HG03342 (cell line): ENCODE measurements at regions not wholly inside any gene's neighbourhood (a gene's known extent, or its start where the extent isn't known, plus 50 kb on each side); places are given as distances from the start of the nearest gene placed in this dataset.

Source experiments
- ATAC-seq: cut with Tn5 transposase; IDR thresholded peaks from one replicate; pipeline ENCODE4 v1.9.1; 2021; ENCODE audit warnings: mild to moderate bottlenecking, moderate library complexity; ENCODE audit not compliant: unreplicated experiment

GRCh38 chr5:3654515-3654914, 58.9 kb downstream of the IRX1 start:
- ATAC-seq, result no peak

DNA sequence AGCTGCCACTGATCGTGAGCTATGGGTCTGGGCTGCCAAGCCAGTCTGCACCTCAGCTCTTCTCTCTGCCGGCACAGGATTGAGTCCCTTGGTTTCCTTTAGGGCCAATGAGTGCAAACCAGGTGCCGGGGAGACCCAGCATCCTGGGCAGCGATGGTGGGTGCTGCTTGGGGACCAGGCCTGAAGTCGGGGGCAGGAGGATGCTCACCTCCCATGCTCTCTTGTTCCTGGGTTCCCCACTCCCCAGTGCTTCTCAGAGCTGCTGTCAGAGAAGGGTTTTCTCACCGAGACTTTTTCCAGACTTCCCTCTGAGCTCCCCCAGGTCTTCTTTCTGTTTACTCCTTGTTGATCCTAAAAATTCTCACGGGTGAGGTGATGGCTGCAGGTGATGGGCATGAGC, 61.2 kb downstream of the IRX1 start:
- ATAC-seq, result no peak

DNA sequence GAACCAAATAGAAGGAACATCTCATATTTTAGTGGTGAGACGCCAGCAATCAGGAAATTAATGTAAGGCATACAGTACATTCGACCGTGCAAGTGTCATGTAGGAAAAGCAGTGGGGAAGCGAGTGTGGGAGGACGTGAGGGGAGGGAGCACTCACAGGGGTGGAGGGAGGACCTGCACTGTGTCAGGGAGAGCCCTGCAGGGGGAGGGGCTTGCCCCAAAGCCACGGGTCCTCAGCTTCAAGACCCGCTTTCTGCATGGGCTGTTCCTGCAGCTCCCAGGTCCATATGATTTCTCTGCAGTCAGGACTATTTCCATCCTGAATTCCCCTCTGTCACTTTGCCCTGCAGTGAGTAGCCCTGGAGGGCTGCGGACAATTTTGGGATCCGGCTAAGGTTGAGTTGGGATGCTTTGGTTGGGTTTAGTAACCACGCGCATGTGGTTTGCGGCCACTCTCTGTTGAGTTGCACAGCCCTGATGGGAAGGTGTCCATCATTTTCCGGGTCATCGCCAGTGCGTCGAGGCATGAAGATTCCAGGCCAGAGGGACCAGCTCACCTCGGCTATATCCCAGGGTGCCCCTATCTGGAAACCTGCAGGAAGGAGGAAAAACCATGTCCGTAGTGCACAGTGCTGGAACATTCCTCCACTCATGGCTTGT, 61.9 kb downstream of the IRX1 start:
- no peak for ATAC-seq

DNA sequence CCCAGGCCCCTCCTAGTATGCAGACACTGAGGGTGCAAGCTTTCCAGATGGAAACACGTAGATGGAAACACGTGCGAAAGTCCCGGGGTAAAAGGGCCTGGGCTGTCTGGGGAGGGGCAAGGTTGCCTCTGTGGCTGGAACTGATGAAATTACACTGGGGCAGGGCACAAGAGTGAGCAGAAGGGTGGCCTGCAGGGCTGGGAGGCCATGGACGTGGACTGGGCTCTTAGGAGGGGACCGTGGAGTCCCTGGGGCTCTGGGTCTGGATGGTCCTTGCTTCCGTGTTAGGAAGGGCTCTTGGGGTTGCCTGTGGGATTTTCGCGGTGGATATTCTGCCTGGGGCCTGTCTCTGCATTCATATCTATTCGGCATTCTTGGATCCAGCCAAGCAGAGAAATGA, 63.3 kb downstream of the IRX1 start:
- no peak for ATAC-seq

GRCh38 chr5:3659907-3660306, 64.3 kb downstream of the IRX1 start:
- no peak for ATAC-seq

- ATAC-seq, result no peak
Observed at GRCh38 chr5:3660630-3661029, 65.0 kb downstream of the IRX1 start.

GRCh38 chr5:3661755-3662296, 66.2 kb downstream of the IRX1 start:
- no peak for ATAC-seq

DNA sequence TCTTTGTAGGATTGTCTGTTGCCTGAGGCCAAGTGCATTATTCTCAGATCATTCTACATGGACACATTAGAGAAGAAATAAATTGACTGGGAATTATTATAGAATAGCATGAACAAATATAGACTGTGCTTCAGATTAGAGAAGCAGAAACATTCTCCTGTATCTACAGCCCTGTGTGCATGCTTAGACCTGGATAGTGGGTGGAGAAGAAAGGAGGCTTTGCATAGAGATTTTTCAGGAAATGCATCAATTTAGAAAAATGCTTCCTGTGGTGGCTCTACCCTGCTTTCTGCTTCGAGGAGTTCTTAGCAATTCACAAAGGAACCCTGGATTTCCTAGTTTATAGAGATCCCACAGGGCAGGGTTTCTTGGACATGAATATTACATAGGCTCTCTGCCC, 66.7 kb downstream of the IRX1 start:
- no peak for ATAC-seq

- no peak for ATAC-seq
Observed at GRCh38 chr5:3671337-3671736, 75.7 kb downstream of the IRX1 start.

- ATAC-seq, result no peak
Observed at GRCh38 chr5:3678801-3679200, 83.2 kb downstream of the IRX1 start.

DNA sequence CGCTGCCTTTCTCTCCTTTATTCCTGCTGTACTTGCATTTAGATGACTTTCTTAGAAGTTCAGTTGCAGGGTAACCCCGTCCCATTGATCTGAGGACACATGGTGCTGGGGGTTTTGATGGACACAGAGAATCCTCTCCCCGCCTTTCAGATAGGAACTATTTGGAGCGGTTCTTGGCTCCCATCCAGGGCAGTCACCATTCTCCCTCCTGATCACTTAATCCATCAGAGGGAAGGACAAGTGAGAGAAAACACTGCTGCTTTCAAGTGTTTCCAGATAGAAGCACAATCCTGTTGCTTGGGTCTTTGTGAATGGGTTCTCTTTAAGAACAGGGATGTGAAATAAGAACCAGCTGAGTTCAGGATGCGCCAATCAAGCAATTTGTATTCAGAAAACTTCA, 85.2 kb downstream of the IRX1 start:
- ATAC-seq, result no peak

DNA sequence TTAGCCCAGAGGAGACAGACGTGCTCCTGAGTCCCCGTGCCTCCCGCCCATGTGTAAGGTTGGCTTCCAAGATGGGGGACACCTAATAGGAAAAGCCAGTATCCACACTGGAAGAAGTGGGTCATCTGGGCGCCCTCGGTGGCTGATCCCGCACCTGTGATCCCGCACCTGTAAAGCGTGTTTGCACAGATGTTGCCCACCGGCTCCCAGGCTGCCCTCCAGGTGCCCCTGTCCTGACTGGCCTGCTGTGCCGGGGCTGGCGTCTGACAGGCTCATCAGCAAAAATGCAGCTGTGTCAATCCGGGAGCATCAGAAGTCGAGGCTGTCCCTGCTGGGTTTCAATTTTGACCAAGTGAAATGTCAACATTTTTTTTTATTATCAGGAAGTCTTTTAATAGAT, 88.5 kb downstream of the IRX1 start:
- ATAC-seq, result no peak

DNA sequence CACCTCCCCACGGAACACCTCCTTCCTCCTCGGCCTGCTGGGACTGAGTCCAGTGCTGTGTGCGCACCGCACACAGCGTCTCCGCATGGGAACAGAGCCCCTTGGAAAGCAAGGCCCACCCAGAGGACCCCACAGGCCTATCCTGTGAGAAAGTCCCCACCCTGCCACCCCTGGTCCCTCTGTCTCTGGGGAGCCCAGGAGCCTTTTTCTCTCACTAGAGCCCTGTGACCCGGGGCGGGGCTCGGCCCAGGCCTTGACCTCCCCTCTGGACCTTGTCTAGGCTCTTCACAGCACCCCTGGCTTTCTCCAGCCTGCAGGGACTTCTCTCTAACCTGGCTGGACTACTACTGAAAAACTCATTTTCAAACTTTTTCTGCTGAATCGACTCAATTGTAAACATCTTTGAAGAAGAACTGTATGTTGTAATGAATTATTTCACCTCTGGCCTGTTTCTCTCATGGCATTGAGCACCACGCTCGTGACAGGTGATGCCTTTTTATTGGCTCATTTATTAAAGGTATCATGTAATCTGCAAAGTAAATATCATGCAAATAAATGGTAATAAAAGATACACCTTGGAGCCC, 89.2 kb downstream of the IRX1 start:
- ATAC-seq, result no peak

- no peak for ATAC-seq
Observed at GRCh38 chr5:3694819-3695218, 99.2 kb downstream of the IRX1 start.

GRCh38 chr5:3695818-3696217, 100.2 kb downstream of the IRX1 start:
- ATAC-seq, result no peak

DNA sequence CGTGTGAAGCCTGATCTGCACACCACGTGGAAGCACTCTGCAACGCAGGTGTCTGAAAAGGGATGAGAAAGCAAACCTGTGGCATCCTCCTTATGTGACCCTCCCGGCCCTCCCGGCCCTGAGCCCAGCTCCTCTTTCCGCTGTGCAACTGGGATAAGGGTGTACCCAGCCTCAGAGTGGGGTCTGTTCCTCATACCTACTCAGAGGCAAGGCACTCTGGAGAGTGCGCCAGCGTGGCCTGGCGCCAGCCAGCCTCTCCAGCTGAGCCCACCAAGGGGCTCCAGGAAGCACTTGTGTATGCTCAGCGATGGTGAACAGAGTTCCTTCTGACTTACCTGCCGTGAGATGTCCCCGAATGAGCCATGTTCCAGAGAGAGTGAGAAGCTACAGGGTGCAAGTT, 102.8 kb downstream of the IRX1 start:
- ATAC-seq, result no peak

DNA sequence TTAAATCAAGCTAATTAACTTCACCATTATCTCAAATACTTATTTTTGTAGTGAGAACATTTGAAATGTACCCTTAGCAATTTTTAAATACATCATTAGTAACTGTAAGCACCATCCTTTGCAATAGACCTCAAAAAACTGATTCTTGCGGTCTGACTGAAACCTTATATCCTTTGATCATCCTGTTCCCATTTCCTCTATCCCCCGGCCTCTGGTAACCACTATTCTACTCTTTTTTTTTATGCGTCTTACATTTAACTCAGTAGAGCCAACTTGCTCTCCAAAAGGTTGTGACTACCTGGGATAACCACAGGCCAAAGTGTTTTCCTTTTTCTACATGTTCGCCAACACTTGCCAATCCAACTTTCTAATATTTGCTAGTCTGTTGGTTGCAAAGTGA, 106.1 kb downstream of the IRX1 start:
- ATAC-seq, result no peak

DNA sequence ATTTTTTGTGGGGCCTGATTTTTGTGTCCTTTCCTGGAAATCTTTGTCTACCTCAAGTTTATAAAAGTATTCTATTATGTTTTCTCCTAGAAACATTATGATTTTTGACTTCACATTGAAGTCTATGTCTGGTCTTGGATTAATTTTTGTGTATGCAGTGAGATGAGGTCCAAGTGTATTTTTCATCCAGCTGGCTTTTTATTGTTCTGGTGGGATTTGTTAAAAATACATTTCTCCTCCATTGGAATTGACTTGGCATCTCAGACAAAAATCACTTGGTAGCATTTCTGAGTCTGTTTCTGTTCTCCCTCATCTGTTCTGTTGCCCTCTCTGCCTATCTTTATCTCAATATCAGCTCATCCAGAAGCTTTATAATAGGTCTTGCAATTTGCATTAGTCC, 109.0 kb downstream of the IRX1 start:
- no peak for ATAC-seq

DNA sequence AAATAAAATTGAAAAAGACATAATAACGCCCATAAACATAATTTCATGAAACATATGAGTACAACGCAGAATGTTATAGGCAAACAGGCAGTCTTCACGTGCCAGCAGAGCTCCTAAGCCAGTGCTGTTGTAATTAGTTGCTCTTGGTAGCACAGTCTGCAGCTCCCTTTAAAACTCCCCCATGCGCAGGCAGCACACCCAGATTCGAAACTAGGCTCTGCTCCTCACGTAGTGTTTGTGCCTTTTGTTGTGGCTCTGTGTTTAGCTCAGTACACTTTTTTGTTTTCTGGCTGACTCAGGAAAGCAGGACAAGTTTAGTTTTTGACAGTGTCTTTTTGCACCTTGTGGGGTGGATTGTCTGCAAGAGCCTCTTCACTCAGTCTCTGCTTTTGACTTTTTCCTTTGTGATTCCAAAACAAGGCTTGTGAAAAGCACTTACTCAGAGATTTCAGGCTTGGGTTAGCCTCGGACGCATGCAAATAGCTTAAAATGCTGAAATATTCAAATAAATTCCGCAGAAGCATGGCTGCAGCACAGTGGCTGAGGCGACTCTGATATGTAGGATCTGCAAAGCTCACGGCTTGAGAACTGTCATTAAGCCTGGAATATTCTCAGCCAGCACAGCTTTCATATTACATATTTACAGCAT, 113.6 kb downstream of the IRX1 start:
- ATAC-seq, result no peak

DNA sequence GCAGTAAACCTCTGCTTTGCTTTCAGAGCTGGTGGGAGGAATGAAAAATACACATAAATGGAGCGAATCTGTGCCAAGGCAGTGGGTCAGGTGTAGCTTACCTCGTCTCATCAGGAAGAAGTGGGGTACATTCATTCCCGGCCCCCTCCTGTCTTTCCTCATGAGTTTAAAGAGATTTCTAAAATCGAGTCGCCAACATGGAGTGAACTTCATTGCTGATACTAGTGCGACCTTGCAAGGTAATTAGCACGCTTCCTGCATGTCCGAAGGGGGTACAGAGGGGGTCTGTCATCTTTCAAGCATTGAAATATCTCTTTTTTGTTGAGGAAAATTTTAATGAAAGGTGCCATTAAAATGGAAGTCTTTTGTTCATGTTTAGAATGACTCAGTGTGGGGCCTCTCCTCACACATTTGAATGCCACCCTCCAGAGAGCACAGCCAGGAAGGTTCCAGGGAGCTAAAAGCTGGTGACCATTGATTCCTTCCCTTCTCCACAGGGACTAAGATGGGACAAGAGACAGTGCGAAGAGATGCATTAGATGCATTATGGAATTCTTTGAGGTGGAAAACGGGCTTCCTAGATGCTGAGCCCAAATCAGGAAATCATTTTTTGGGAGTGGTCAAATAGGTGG, 114.2 kb downstream of the IRX1 start:
- no peak for ATAC-seq

GRCh38 chr5:3715062-3715461, 119.4 kb downstream of the IRX1 start:
- no peak for ATAC-seq

- no peak for ATAC-seq
Observed at GRCh38 chr5:3729631-3730030, 134.0 kb downstream of the IRX1 start.
